Mesenchymal stem cell (in vitro differentiated cells and primary cell): ENCODE measurements at regions not wholly inside any gene's neighbourhood (a gene's known extent, or its start where the extent isn't known, plus 50 kb on each side); places are given as distances from the start of the nearest gene placed in this dataset.

Experiments used
- DNase-seq: peaks from one replicate; pipeline ENCODE4 v3.0.0-alpha.2; 2013
- H2AFZ ChIP-seq: one replicate; pipeline ENCODE4 v1.6.1; 2013; ENCODE audit warnings: low read depth, mild to moderate bottlenecking, control low read depth, inconsistent platforms, low read length, moderate library complexity
- H2AK5ac ChIP-seq: 2 replicates; pipeline ENCODE4 v1.6.1; 2013; ENCODE audit warnings: low read length, moderate library complexity, mild to moderate bottlenecking, inconsistent platforms; ENCODE audit not compliant: severe bottlenecking
- H2BK120ac ChIP-seq: one replicate; pipeline ENCODE4 v1.6.1; 2013; ENCODE audit warnings: low read depth, mild to moderate bottlenecking, inconsistent platforms, low read length, moderate library complexity
- H2BK12ac ChIP-seq, 2 experiments: one replicate each; pipeline ENCODE4 v1.6.1; 2013; ENCODE audit warnings: inconsistent platforms in 2 of 2, low read length in 2 of 2, mild to moderate bottlenecking in 2 of 2, moderate library complexity in 2 of 2, control low read depth in 1 of 2
- H2BK15ac ChIP-seq: one replicate; pipeline ENCODE4 v1.6.1; 2013; ENCODE audit warnings: mild to moderate bottlenecking, low read depth, inconsistent platforms; ENCODE audit not compliant: poor library complexity, severe bottlenecking
- H2BK5ac ChIP-seq: 2 replicates; pipeline ENCODE4 v1.6.1; 2013; ENCODE audit warnings: low read depth, mild to moderate bottlenecking, low read length, control low read depth, inconsistent platforms; ENCODE audit not compliant: poor library complexity, severe bottlenecking
- H3K14ac ChIP-seq, 2 experiments: one replicate each; pipeline ENCODE4 v1.6.1; 2013; ENCODE audit warnings: inconsistent platforms in 2 of 2, low read length in 2 of 2, control low read depth in 1 of 2, mild to moderate bottlenecking in 1 of 2, moderate library complexity in 1 of 2
- H3K18ac ChIP-seq, 2 experiments: one replicate each; pipeline ENCODE4 v1.6.1; 2013; ENCODE audit warnings: inconsistent platforms in 2 of 2, low read length in 2 of 2, control low read depth in 1 of 2, low read depth in 1 of 2, mild to moderate bottlenecking in 1 of 2
- H3K23ac ChIP-seq, 2 experiments: one replicate each; pipeline ENCODE4 v1.6.1; 2013; ENCODE audit warnings: inconsistent platforms in 2 of 2, low read length in 2 of 2, mild to moderate bottlenecking in 2 of 2, moderate library complexity in 2 of 2, control low read depth in 1 of 2
- H3K27ac ChIP-seq: 2 replicates; pipeline ENCODE4 v1.5.1; 2013; ENCODE audit warnings: mild to moderate bottlenecking, moderate library complexity, low read length, control low read depth, inconsistent platforms; ENCODE audit not compliant: poor library complexity, severe bottlenecking
- H3K27me3 ChIP-seq, 2 experiments: 2 replicates each; pipeline versions ENCODE4 v1.6.1 to v1.7.0; 2013; ENCODE audit warnings: low read length in 2 of 2, mild to moderate bottlenecking in 2 of 2, moderate library complexity in 2 of 2, control low read depth in 1 of 2, inconsistent platforms in 1 of 2; ENCODE audit not compliant: control insufficient read depth in 1 of 2, insufficient read depth in 1 of 2
- H3K36me3 ChIP-seq, 2 experiments: 2 replicates each; pipeline versions ENCODE4 v1.6.1 to v1.7.0; 2013; ENCODE audit warnings: low read length in 2 of 2, control low read depth in 1 of 2, inconsistent platforms in 1 of 2, low read depth in 1 of 2, mild to moderate bottlenecking in 1 of 2; ENCODE audit not compliant: insufficient read depth in 2 of 2, control insufficient read depth in 1 of 2
- H3K4ac ChIP-seq, 2 experiments: one replicate each; pipeline ENCODE4 v1.6.1; 2013; ENCODE audit warnings: inconsistent platforms in 2 of 2, low read length in 2 of 2, mild to moderate bottlenecking in 2 of 2, moderate library complexity in 2 of 2, control low read depth in 1 of 2, low read depth in 1 of 2
- H3K4me1 ChIP-seq: 2 replicates; pipeline ENCODE4 v1.6.1; 2013; ENCODE audit warnings: low read depth, low read length, control low read depth; ENCODE audit not compliant: control insufficient read depth, insufficient read depth
- H3K4me2 ChIP-seq: 2 replicates; pipeline ENCODE4 v1.6.1; 2013; ENCODE audit warnings: low read length, mild to moderate bottlenecking, inconsistent platforms; ENCODE audit not compliant: poor library complexity, severe bottlenecking
- H3K4me3 ChIP-seq, 2 experiments: 2 replicates each; pipeline versions ENCODE4 v1.5.1 to v1.7.0; 2013; ENCODE audit warnings: low read length in 2 of 2, mild to moderate bottlenecking in 2 of 2, control low read depth in 1 of 2, low read depth in 1 of 2; ENCODE audit not compliant: insufficient read depth in 1 of 2
- H3K79me1 ChIP-seq: replicated peaks from 2 replicates; pipeline ENCODE4 v1.6.1; 2013; ENCODE audit warnings: mild to moderate bottlenecking, control low read depth, low read length, inconsistent platforms; ENCODE audit not compliant: poor library complexity, severe bottlenecking
- H3K9ac ChIP-seq: 2 replicates; pipeline ENCODE4 v1.7.0; 2013; ENCODE audit warnings: mild to moderate bottlenecking, low read length, moderate library complexity
- H3K9me3 ChIP-seq: 2 replicates; pipeline ENCODE4 v1.7.0; 2013; ENCODE audit warnings: mild to moderate bottlenecking, low read length; ENCODE audit not compliant: control insufficient read depth
- H4K8ac ChIP-seq: one replicate; pipeline ENCODE4 v1.6.1; 2013; ENCODE audit warnings: inconsistent platforms, mild to moderate bottlenecking, low read length, moderate library complexity
- H4K91ac ChIP-seq: one replicate; pipeline ENCODE4 v1.6.1; 2013; ENCODE audit warnings: mild to moderate bottlenecking, low read length, inconsistent platforms
- WGBS: methylation state at CpG from one replicate; pipeline ENCODE4 v1.1.7; 2013; ENCODE audit warnings: mixed read lengths; 5-methylcytosine and 5-hydroxymethylcytosine counted together

- no peak overlapping the region for H3K4me2 ChIP-seq
- no peak overlapping the region for H3K4me3 ChIP-seq
- no peak overlapping the region for H2BK15ac ChIP-seq
- no peak overlapping the region for H2BK12ac ChIP-seq
- DNase-seq, result no peak
- H3K36me3 ChIP-seq, result no peaks in the 10 kb centered on the region
- no peak overlapping the region for H3K18ac ChIP-seq
- H4K91ac ChIP-seq, result no peak overlapping the region
- no peak overlapping the region for H4K8ac ChIP-seq
- H3K14ac ChIP-seq, result no peak overlapping the region
- H3K4ac ChIP-seq, result no peak overlapping the region
- H3K79me1 ChIP-seq, result no peaks in the 10 kb centered on the region
- WGBS, result 15% methylated on average over 3 of the region's 4 CpGs
- no peak overlapping the region for H3K23ac ChIP-seq
- no peak overlapping the region for H2AK5ac ChIP-seq
- H3K9me3 ChIP-seq, result no peaks in the 10 kb centered on the region
- H2BK5ac ChIP-seq, result no peak overlapping the region
- H3K27ac ChIP-seq, result no peak overlapping the region
- no peaks in the 10 kb centered on the region for H3K4me1 ChIP-seq
- no peaks in the 10 kb centered on the region for H3K27me3 ChIP-seq
- no peak overlapping the region for H2AFZ ChIP-seq
- H2BK120ac ChIP-seq, result no peak overlapping the region
- H3K9ac ChIP-seq, result no peak overlapping the region
These were observed 321.1 kb downstream of the ZIC1 start for GRCh38 chr3:147730284-147730683.

- Histone ChIP-seq H2AFZ (no peak overlapping the region), H3K79me1 (no peaks in the 10 kb centered on the region), H3K4me3 (no peak overlapping the region), H3K36me3 (no peaks in the 10 kb centered on the region), H2BK12ac (no peak overlapping the region), H4K91ac (no peak overlapping the region), H3K9me3 (no peaks in the 10 kb centered on the region), H2BK120ac (no peak overlapping the region), H3K4ac (no peak overlapping the region), H3K23ac (no peak overlapping the region), H3K27me3 (no peaks in the 10 kb centered on the region), H3K27ac (no peak overlapping the region), H2AK5ac (no peak overlapping the region), H4K8ac (no peak overlapping the region), H3K14ac (no peak overlapping the region), H2BK5ac (no peak overlapping the region), H3K18ac (no peak overlapping the region), H2BK15ac (no peak overlapping the region), H3K9ac (no peak overlapping the region), H3K4me1 (no peaks in the 10 kb centered on the region), H3K4me2 (no peak overlapping the region)
- no peak for DNase-seq
- no CpG with 5 or more reads among the region's 2 CpGs for WGBS
These were observed 324.1 kb downstream of the ZIC1 start for GRCh38 chr3:147733217-147733616.

- no peak overlapping the region for H2BK5ac ChIP-seq
- no peak overlapping the region for H3K9ac ChIP-seq
- no peak overlapping the region for H3K23ac ChIP-seq
- no peak overlapping the region for H3K27ac ChIP-seq
- H3K4me1 ChIP-seq, result no peaks in the 10 kb centered on the region
- no peaks in the 10 kb centered on the region for H3K27me3 ChIP-seq
- H2BK12ac ChIP-seq, result no peak overlapping the region
- DNase-seq, result no peak
- H3K9me3 ChIP-seq, result no peaks in the 10 kb centered on the region
- no peak overlapping the region for H3K4ac ChIP-seq
- H4K91ac ChIP-seq, result no peak overlapping the region
- no peak overlapping the region for H4K8ac ChIP-seq
- H2AK5ac ChIP-seq, result no peak overlapping the region
- H2BK15ac ChIP-seq, result no peak overlapping the region
- H3K36me3 ChIP-seq, result no peaks in the 10 kb centered on the region
- no peak overlapping the region for H3K4me3 ChIP-seq
- 27% methylated on average over 2 of the region's 3 CpGs for WGBS
- no peak overlapping the region for H3K14ac ChIP-seq
- H3K18ac ChIP-seq, result no peak overlapping the region
- H3K4me2 ChIP-seq, result no peak overlapping the region
- no peak overlapping the region for H2AFZ ChIP-seq
- H3K79me1 ChIP-seq, result no peaks in the 10 kb centered on the region
- H2BK120ac ChIP-seq, result no peak overlapping the region
These were observed 326.5 kb downstream of the ZIC1 start for GRCh38 chr3:147735616-147736015.

GRCh38 chr3:147736226-147736625 lies 327.1 kb downstream of the ZIC1 start:
- H2BK15ac ChIP-seq, result no peak overlapping the region
- DNase-seq, result no peak
- no peak overlapping the region for H3K27ac ChIP-seq
- H3K23ac ChIP-seq, result no peak overlapping the region
- WGBS, result 80% methylated on average over 1 of the region's 2 CpGs
- no peak overlapping the region for H4K91ac ChIP-seq
- H3K9me3 ChIP-seq, result no peaks in the 10 kb centered on the region
- no peak overlapping the region for H2BK5ac ChIP-seq
- no peak overlapping the region for H2BK12ac ChIP-seq
- H3K4me1 ChIP-seq, result no peaks in the 10 kb centered on the region
- H3K4me3 ChIP-seq, result no peak overlapping the region
- H2AK5ac ChIP-seq, result no peak overlapping the region
- H4K8ac ChIP-seq, result no peak overlapping the region
- no peak overlapping the region for H3K9ac ChIP-seq
- no peaks in the 10 kb centered on the region for H3K27me3 ChIP-seq
- H3K4ac ChIP-seq, result no peak overlapping the region
- no peaks in the 10 kb centered on the region for H3K36me3 ChIP-seq
- H3K4me2 ChIP-seq, result no peak overlapping the region
- no peak overlapping the region for H2BK120ac ChIP-seq
- no peak overlapping the region for H3K18ac ChIP-seq
- H2AFZ ChIP-seq, result no peak overlapping the region
- no peak overlapping the region for H3K14ac ChIP-seq
- H3K79me1 ChIP-seq, result no peaks in the 10 kb centered on the region
